SK-N-SH treated with all-trans-retinoic acid at 6 μM for 48 hours (cell line): ENCODE measurements at regions not wholly inside any gene's neighbourhood (a gene's known extent, or its start where the extent isn't known, plus 50 kb on each side); places are given as distances from the start of the nearest gene placed in this dataset.

Experiments
- ISL1 ChIP-seq: fragments of 250-450 bp; sonication (Bioruptor Pico); IDR thresholded peaks from 2 replicates; pipeline ENCODE4 v2.1.2; 2022; ENCODE audit warnings: mild to moderate bottlenecking, moderate library complexity
- PPARA ChIP-seq: fragments of 250-450 bp; sonication (Bioruptor Pico); IDR thresholded peaks from 2 replicates; pipeline ENCODE4 v1.5.0; 2020; ENCODE audit warnings: mild to moderate bottlenecking, borderline replicate concordance
- RARB ChIP-seq: fragments of 250-450 bp; sonication (Bioruptor Pico); IDR thresholded peaks from 2 replicates; pipeline ENCODE4 v1.8.0; 2021; ENCODE audit warnings: mild to moderate bottlenecking, moderate library complexity
- SNAI2 ChIP-seq: fragments of 250-450 bp; sonication (Bioruptor Pico); IDR thresholded peaks from 2 replicates; pipeline ENCODE4 v1.5.0; 2020; ENCODE audit warnings: mild to moderate bottlenecking, moderate library complexity
- TF ChIP-seq, protein P1 (sequence below): fragments of 250-450 bp; sonication (Bioruptor Pico); IDR thresholded peaks from 2 replicates; pipeline ENCODE4 v1.8.0; 2020; ENCODE audit warnings: mild to moderate bottlenecking, moderate library complexity, borderline replicate concordance
- TF ChIP-seq, protein P2 (sequence below): fragments of 250-450 bp; sonication (Bioruptor Pico); IDR thresholded peaks from 2 replicates; pipeline ENCODE4 v1.5.1; 2020; ENCODE audit warnings: low read depth, mild to moderate bottlenecking, moderate library complexity
- TF ChIP-seq, protein P3 (sequence below): fragments of 250-450 bp; sonication (Bioruptor Pico); IDR thresholded peaks from 2 replicates; pipeline ENCODE4 v1.5.0; 2020; ENCODE audit warnings: mild to moderate bottlenecking, moderate library complexity

DNA sequence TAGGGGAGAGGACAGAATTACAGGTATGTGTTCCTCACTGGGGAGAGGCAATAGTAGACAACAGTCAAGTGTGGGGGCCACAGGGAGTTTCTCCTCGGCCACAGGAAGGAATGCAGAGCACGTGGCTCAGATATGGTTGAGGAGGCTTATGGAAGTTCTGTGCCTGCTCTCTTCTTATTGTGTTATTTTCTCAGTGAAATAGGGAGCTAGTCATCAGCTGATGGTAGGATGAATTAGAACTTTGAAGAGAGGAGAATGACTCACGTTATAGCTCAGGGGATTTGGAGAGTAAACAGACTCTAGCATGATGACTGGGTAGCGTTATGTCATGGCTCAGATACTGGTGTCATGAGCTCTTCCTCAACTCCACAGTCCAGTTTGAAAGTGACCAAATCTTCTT is 308.3 kb upstream of the IGFBP3 start:
- no peak for TF ChIP-seq PPARA (CRISPR knock-in tag)
- TF ChIP-seq, protein P1, sequence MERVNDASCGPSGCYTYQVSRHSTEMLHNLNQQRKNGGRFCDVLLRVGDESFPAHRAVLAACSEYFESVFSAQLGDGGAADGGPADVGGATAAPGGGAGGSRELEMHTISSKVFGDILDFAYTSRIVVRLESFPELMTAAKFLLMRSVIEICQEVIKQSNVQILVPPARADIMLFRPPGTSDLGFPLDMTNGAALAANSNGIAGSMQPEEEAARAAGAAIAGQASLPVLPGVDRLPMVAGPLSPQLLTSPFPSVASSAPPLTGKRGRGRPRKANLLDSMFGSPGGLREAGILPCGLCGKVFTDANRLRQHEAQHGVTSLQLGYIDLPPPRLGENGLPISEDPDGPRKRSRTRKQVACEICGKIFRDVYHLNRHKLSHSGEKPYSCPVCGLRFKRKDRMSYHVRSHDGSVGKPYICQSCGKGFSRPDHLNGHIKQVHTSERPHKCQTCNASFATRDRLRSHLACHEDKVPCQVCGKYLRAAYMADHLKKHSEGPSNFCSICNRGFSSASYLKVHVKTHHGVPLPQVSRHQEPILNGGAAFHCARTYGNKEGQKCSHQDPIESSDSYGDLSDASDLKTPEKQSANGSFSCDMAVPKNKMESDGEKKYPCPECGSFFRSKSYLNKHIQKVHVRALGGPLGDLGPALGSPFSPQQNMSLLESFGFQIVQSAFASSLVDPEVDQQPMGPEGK (CRISPR knock-in tag), result no peak
- TF ChIP-seq ISL1 (CRISPR knock-in tag), result peak; percentile 55
- TF ChIP-seq, protein P2, sequence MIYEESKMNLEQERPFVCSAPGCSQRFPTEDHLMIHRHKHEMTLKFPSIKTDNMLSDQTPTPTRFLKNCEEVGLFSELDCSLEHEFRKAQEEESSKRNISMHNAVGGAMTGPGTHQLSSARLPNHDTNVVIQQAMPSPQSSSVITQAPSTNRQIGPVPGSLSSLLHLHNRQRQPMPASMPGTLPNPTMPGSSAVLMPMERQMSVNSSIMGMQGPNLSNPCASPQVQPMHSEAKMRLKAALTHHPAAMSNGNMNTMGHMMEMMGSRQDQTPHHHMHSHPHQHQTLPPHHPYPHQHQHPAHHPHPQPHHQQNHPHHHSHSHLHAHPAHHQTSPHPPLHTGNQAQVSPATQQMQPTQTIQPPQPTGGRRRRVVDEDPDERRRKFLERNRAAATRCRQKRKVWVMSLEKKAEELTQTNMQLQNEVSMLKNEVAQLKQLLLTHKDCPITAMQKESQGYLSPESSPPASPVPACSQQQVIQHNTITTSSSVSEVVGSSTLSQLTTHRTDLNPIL, result no peak
- TF ChIP-seq RARB, result no peak
- TF ChIP-seq, protein P3, sequence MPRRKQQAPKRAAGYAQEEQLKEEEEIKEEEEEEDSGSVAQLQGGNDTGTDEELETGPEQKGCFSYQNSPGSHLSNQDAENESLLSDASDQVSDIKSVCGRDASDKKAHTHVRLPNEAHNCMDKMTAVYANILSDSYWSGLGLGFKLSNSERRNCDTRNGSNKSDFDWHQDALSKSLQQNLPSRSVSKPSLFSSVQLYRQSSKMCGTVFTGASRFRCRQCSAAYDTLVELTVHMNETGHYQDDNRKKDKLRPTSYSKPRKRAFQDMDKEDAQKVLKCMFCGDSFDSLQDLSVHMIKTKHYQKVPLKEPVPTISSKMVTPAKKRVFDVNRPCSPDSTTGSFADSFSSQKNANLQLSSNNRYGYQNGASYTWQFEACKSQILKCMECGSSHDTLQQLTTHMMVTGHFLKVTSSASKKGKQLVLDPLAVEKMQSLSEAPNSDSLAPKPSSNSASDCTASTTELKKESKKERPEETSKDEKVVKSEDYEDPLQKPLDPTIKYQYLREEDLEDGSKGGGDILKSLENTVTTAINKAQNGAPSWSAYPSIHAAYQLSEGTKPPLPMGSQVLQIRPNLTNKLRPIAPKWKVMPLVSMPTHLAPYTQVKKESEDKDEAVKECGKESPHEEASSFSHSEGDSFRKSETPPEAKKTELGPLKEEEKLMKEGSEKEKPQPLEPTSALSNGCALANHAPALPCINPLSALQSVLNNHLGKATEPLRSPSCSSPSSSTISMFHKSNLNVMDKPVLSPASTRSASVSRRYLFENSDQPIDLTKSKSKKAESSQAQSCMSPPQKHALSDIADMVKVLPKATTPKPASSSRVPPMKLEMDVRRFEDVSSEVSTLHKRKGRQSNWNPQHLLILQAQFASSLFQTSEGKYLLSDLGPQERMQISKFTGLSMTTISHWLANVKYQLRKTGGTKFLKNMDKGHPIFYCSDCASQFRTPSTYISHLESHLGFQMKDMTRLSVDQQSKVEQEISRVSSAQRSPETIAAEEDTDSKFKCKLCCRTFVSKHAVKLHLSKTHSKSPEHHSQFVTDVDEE, result no peak
- no peak for TF ChIP-seq SNAI2 (CRISPR knock-in tag)
